ENCODE measurements at regions not wholly inside any gene's neighbourhood (a gene's known extent, or its start where the extent isn't known, plus 50 kb on each side); places are given as distances from the start of the nearest gene placed in this dataset.
"Not testable (repeated sequence)": the region's sequence is repeated elsewhere in the genome, so short reads cannot be mapped to it uniquely, and the experiment has no call there.

DNA sequence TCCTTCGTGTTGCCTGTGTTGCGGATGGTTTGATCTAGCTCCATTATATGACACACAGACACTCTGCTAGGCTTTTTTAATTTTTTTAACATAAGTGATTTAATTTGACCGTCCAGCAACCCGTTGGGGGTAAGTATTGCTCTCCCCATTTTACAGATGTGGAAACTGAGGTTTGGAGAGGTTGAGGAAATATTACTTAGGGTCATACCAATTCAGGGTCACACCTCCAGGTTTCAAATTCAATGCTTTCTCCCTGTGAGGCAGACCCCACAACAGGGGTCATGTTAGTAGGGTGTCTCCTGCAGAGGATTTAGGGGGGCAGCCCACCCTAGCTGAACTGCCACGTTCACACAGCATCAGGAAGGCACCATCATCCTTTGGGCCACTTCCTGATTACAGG is 179.4 kb downstream of the COPRS start:
- H3K27me3 Mint-ChIP-seq (ENCODE audit: low read depth) = peaks cover 4% of the 10 kb centered on the region

GRCh38 chr17:31678431-31678830 is 180.6 kb downstream of the COPRS start:
- Mint-ChIP-seq H3K4me1 (peaks cover 4% of the 10 kb centered on the region), H3K27me3 (ENCODE audit: low read depth) (peaks cover under 1% of the 10 kb centered on the region), H3K4me3 (no peak overlapping the region), H3K9me3 (no peaks in the 10 kb centered on the region), H3K36me3 (no peaks in the 10 kb centered on the region), H3K27ac (no peak overlapping the region)
- TF ChIP-seq, protein P1, sequence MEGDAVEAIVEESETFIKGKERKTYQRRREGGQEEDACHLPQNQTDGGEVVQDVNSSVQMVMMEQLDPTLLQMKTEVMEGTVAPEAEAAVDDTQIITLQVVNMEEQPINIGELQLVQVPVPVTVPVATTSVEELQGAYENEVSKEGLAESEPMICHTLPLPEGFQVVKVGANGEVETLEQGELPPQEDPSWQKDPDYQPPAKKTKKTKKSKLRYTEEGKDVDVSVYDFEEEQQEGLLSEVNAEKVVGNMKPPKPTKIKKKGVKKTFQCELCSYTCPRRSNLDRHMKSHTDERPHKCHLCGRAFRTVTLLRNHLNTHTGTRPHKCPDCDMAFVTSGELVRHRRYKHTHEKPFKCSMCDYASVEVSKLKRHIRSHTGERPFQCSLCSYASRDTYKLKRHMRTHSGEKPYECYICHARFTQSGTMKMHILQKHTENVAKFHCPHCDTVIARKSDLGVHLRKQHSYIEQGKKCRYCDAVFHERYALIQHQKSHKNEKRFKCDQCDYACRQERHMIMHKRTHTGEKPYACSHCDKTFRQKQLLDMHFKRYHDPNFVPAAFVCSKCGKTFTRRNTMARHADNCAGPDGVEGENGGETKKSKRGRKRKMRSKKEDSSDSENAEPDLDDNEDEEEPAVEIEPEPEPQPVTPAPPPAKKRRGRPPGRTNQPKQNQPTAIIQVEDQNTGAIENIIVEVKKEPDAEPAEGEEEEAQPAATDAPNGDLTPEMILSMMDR (IDR thresholded peaks at IDR 0.05; ENCODE audit: unreplicated experiment) = no peak
- no peak for DNase-seq (ENCODE audit: low spot score in 2 of 2, unreplicated experiment in 2 of 2)

More for the DNA sequence above, 179.4 kb downstream of the COPRS start:
- no peak for DNase-seq (ENCODE audit: low spot score in 2 of 2, unreplicated experiment in 2 of 2)
- H3K27ac Mint-ChIP-seq = no peak overlapping the region
- peaks cover 2% of the 10 kb centered on the region for H3K4me1 Mint-ChIP-seq
- TF ChIP-seq, protein P1 (IDR thresholded peaks at IDR 0.05; ENCODE audit: unreplicated experiment) = no peak
- H3K4me3 Mint-ChIP-seq = no peak overlapping the region
- no peaks in the 10 kb centered on the region for H3K9me3 Mint-ChIP-seq
- H3K36me3 Mint-ChIP-seq = no peaks in the 10 kb centered on the region

- H3K27ac Mint-ChIP-seq = no peak overlapping the region
- TF ChIP-seq, protein P1 (IDR thresholded peaks at IDR 0.05; ENCODE audit: unreplicated experiment) = no peak
- no peak for DNase-seq (ENCODE audit: low spot score in 2 of 2, unreplicated experiment in 2 of 2)
- H3K27me3 Mint-ChIP-seq (ENCODE audit: low read depth) = peaks cover under 1% of the 10 kb centered on the region
- H3K9me3 Mint-ChIP-seq = no peaks in the 10 kb centered on the region
- no peaks in the 10 kb centered on the region for H3K36me3 Mint-ChIP-seq
- H3K4me3 Mint-ChIP-seq = no peak overlapping the region
- H3K4me1 Mint-ChIP-seq = peaks cover 4% of the 10 kb centered on the region
These were observed 181.4 kb downstream of the COPRS start for GRCh38 chr17:31677681-31678080.

DNA sequence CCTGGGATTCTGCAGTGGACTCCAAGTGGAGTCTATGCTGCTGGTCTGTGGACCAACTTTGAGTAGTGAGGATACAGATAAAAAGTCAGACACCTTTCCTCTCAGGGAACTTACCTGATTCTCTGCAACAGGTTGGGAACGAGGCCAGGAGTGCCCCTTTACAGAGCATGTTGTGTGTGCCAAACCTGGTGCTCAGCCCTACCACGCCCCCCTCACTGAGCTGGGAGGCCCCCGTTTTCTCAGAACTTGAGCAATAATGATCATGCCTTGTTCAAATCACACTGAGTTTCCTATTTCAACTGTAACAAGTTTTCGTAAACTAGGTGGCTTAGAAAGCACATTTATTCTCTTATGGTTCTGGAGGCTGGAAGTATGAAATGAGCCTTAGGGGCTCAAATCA is 182.0 kb downstream of the COPRS start:
- Mint-ChIP-seq H3K36me3 (no peaks in the 10 kb centered on the region), H3K9me3 (no peaks in the 10 kb centered on the region), H3K4me1 (peaks cover 4% of the 10 kb centered on the region), H3K4me3 (no peak overlapping the region), H3K27me3 (ENCODE audit: low read depth) (peaks cover 7% of the 10 kb centered on the region), H3K27ac (no peak overlapping the region)
- TF ChIP-seq, protein P1 (IDR thresholded peaks at IDR 0.05; ENCODE audit: unreplicated experiment) = no peak
- no peak for DNase-seq (ENCODE audit: low spot score in 2 of 2, unreplicated experiment in 2 of 2)

- H3K4me3 Mint-ChIP-seq; H3K9me3 Mint-ChIP-seq; DNase-seq (ENCODE audit: low spot score in 2 of 2, unreplicated experiment in 2 of 2): not testable (repeated sequence)
These were observed 183.7 kb downstream of the COPRS start for GRCh38 chr17:31675392-31675791.

DNA sequence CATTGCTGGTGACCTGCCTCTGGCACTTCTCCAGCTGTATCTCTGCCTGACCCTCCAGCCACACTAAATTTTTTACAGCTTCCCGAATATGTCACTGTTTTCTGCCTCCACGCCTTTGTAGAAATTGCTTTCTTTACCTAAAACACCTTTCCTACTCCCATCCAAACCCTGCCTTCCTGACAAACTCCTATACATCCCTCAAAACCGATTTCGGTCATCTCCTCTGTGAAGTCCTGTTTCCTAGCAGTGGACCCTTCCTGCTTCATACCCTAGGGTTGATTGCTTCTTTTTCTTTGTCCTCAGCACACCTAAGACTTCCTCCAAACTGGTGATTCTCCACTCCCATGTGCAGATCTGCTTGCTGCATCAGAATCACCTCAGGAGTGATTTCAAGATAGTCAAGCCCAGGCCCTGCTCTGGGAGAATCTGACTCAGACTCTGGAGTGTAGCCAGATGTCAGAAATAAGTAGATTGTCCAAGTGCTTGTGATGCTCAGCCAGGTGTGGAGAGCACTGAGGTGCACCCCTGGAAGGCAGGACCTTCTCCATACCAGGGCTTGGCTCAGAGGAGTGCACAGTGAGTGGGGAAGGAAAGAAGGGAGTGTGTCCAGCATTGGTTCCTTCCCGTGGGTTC is 184.2 kb downstream of the COPRS start:
- Mint-ChIP-seq H3K4me3 (no peak overlapping the region), H3K27ac (no peak overlapping the region)

More at GRCh38 chr17:31675392-31675791, 183.7 kb downstream of the COPRS start:
- H3K4me1 Mint-ChIP-seq, H3K36me3 Mint-ChIP-seq, H3K27ac Mint-ChIP-seq: not testable (repeated sequence)
- peaks cover 10% of the 10 kb centered on the region for H3K27me3 Mint-ChIP-seq (ENCODE audit: low read depth)

More for the DNA sequence above, 184.2 kb downstream of the COPRS start:
- H3K36me3 Mint-ChIP-seq = no peaks in the 10 kb centered on the region
- TF ChIP-seq, protein P1 (IDR thresholded peaks at IDR 0.05; ENCODE audit: unreplicated experiment) = no peak
- peaks cover under 1% of the 10 kb centered on the region for H3K9me3 Mint-ChIP-seq
- H3K4me1 Mint-ChIP-seq = peaks cover 4% of the 10 kb centered on the region
- peaks cover 10% of the 10 kb centered on the region for H3K27me3 Mint-ChIP-seq (ENCODE audit: low read depth)
- DNase-seq (ENCODE audit: low spot score in 2 of 2, unreplicated experiment in 2 of 2) = no peak
